ENCODE measurements at regions not wholly inside any gene's neighbourhood (a gene's known extent, or its start where the extent isn't known, plus 50 kb on each side); places are given as distances from the start of the nearest gene placed in this dataset.

GRCh38 chr15:58286523-58286922 lies 145.3 kb upstream of the LIPC start:
- Histone ChIP-seq H3K4me1 (ENCODE audit: insufficient read depth, low read length, poor library complexity, severe bottlenecking) (no peaks in the 10 kb centered on the region), H3K27me3 (replicated peaks; ENCODE audit: insufficient read depth, low read depth, low read length, poor library complexity) (no peaks in the 10 kb centered on the region), H3K9me3 (ENCODE audit: low read depth, low read length, poor library complexity, severe bottlenecking) (no peaks in the 10 kb centered on the region), H3K27ac (ENCODE audit: low read depth, low read length, poor library complexity, severe bottlenecking) (no peak overlapping the region), H3K36me3 (ENCODE audit: insufficient read depth, low read length, poor library complexity, severe bottlenecking) (no peaks in the 10 kb centered on the region), H3K4me3 (ENCODE audit: low read depth, low read length, poor library complexity, severe bottlenecking) (no peak overlapping the region)
- TF ChIP-seq, protein P1, sequence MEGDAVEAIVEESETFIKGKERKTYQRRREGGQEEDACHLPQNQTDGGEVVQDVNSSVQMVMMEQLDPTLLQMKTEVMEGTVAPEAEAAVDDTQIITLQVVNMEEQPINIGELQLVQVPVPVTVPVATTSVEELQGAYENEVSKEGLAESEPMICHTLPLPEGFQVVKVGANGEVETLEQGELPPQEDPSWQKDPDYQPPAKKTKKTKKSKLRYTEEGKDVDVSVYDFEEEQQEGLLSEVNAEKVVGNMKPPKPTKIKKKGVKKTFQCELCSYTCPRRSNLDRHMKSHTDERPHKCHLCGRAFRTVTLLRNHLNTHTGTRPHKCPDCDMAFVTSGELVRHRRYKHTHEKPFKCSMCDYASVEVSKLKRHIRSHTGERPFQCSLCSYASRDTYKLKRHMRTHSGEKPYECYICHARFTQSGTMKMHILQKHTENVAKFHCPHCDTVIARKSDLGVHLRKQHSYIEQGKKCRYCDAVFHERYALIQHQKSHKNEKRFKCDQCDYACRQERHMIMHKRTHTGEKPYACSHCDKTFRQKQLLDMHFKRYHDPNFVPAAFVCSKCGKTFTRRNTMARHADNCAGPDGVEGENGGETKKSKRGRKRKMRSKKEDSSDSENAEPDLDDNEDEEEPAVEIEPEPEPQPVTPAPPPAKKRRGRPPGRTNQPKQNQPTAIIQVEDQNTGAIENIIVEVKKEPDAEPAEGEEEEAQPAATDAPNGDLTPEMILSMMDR (conservative IDR thresholded peaks at IDR 0.05; ENCODE audit: low read depth, low read length) = no peak
- TF ChIP-seq EZH2 (IDR thresholded peaks at IDR 0.05; ENCODE audit: borderline replicate concordance, low read depth, low read length, poor library complexity, severe bottlenecking) = no peak
- DNase-seq (ENCODE audit: low spot score) = no peak
- ChIA-PET POLR2A (ENCODE audit: low non-redundant PET) (no interaction called here), CTCF (no interaction called here)
- intact Hi-C loops (cut with micrococcal nuclease; ENCODE audit: unreplicated experiment) = no loop called here
- no TSS peak for BruUV-seq (replicated peaks)

DNA sequence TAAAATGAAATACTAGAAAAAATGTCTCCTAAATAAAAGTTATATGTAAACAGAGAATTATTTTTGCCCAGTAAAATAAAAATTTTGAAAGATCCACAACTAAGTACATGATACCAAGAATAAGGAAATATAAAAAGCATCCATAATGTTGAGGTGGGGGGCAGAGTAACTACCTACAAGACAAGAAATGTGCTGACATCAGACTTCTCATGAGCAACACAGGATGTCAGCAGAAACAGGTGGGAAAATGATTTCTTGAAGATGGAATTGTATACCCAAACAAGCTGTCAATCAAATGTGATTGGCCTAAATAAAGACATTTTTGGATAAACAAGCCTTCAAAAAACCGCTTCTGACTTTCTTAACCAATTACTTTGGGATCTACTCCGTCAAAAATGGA lies 143.9 kb upstream of the LIPC start:
- no peak for DNase-seq (ENCODE audit: low spot score)
- ChIA-PET POLR2A (ENCODE audit: low non-redundant PET) (no interaction called here), CTCF (no interaction called here)
- Histone ChIP-seq H3K4me3 (ENCODE audit: low read depth, low read length, poor library complexity, severe bottlenecking) (no peak overlapping the region), H3K27ac (ENCODE audit: low read depth, low read length, poor library complexity, severe bottlenecking) (no peak overlapping the region), H3K36me3 (ENCODE audit: insufficient read depth, low read length, poor library complexity, severe bottlenecking) (no peaks in the 10 kb centered on the region), H3K9me3 (ENCODE audit: low read depth, low read length, poor library complexity, severe bottlenecking) (no peaks in the 10 kb centered on the region), H3K4me1 (ENCODE audit: insufficient read depth, low read length, poor library complexity, severe bottlenecking) (no peaks in the 10 kb centered on the region), H3K27me3 (replicated peaks; ENCODE audit: insufficient read depth, low read depth, low read length, poor library complexity) (no peaks in the 10 kb centered on the region)
- TF ChIP-seq, protein P1 (conservative IDR thresholded peaks at IDR 0.05; ENCODE audit: low read depth, low read length) = no peak
- TF ChIP-seq EZH2 (IDR thresholded peaks at IDR 0.05; ENCODE audit: borderline replicate concordance, low read depth, low read length, poor library complexity, severe bottlenecking) = no peak
- BruUV-seq (replicated peaks) = no TSS peak
- intact Hi-C loops (cut with micrococcal nuclease; ENCODE audit: unreplicated experiment) = no loop called here

DNA sequence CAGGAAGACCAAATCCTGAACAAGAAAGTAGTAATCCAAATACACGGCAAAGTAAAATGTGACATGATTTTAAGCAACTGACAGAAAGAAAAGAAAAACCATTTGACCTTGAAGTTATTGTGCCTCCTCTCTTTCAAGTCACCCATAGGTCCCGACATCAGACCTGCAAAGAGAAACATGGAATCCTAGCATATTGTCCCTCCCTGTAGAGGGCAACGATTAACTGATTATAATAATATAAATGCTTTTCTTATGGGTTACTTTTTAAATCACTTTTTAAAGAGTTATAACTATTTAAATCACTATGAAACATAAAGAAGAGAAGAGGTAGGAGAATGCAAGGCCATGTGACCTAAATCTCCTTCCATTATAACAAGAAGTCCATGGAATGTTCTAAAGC lies 143.2 kb upstream of the LIPC start:
- intact Hi-C loops (cut with micrococcal nuclease; ENCODE audit: unreplicated experiment) = no loop called here
- BruUV-seq (replicated peaks) = no TSS peak
- Histone ChIP-seq H3K4me1 (ENCODE audit: insufficient read depth, low read length, poor library complexity, severe bottlenecking) (no peaks in the 10 kb centered on the region), H3K4me3 (ENCODE audit: low read depth, low read length, poor library complexity, severe bottlenecking) (no peak overlapping the region), H3K27ac (ENCODE audit: low read depth, low read length, poor library complexity, severe bottlenecking) (no peak overlapping the region), H3K36me3 (ENCODE audit: insufficient read depth, low read length, poor library complexity, severe bottlenecking) (no peaks in the 10 kb centered on the region), H3K9me3 (ENCODE audit: low read depth, low read length, poor library complexity, severe bottlenecking) (no peaks in the 10 kb centered on the region), H3K27me3 (replicated peaks; ENCODE audit: insufficient read depth, low read depth, low read length, poor library complexity) (no peaks in the 10 kb centered on the region)
- no peak for TF ChIP-seq EZH2 (IDR thresholded peaks at IDR 0.05; ENCODE audit: borderline replicate concordance, low read depth, low read length, poor library complexity, severe bottlenecking)
- TF ChIP-seq, protein P1 (conservative IDR thresholded peaks at IDR 0.05; ENCODE audit: low read depth, low read length) = no peak
- DNase-seq (ENCODE audit: low spot score) = no peak
- CTCF ChIA-PET = no interaction called here
- POLR2A ChIA-PET (ENCODE audit: low non-redundant PET) = no interaction called here
